NB4 (cell line): ENCODE measurements at regions not wholly inside any gene's neighbourhood (a gene's known extent, or its start where the extent isn't known, plus 50 kb on each side); places are given as distances from the start of the nearest gene placed in this dataset.

Experiments used
- CTCF ChIP-seq: IDR thresholded peaks from one replicate; pipeline ENCODE4 v1.5.1; 2012; ENCODE audit warnings: low read depth, low read length
- MYC ChIP-seq: IDR thresholded peaks from 2 replicates; pipeline ENCODE4 v1.6.1; 2011; ENCODE audit warnings: low read depth, low read length
- POLR2A ChIP-seq: IDR thresholded peaks from 2 replicates; pipeline ENCODE4 v1.6.1; 2011; ENCODE audit warnings: mild to moderate bottlenecking; ENCODE audit not compliant: insufficient read length; ENCODE audit errors: extremely low read depth
- TF ChIP-seq, protein P1 (sequence below): IDR thresholded peaks from 2 replicates; pipeline ENCODE4 v1.6.1; 2011; ENCODE audit warnings: low read depth, low read length

- TF ChIP-seq CTCF = no peak
- TF ChIP-seq POLR2A = no peak
- TF ChIP-seq, protein P1, sequence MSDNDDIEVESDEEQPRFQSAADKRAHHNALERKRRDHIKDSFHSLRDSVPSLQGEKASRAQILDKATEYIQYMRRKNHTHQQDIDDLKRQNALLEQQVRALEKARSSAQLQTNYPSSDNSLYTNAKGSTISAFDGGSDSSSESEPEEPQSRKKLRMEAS = no peak
- no peak for TF ChIP-seq MYC
These were observed 809.2 kb upstream of the SOX11 start for GRCh38 chr2:4882941-4883340.
